Erythroblast (primary cell): ENCODE measurements at regions not wholly inside any gene's neighbourhood (a gene's known extent, or its start where the extent isn't known, plus 50 kb on each side); places are given as distances from the start of the nearest gene placed in this dataset.

Experiments used
- DNase-seq, 2 experiments: peaks; one replicate each; lab custom pipeline; 2025; lab: John Stamatoyannopoulos, UW
- GATA1 ChIP-seq: IDR thresholded peaks from 2 replicates; pipeline ENCODE4 v1.6.1; 2011; ENCODE audit warnings: low read depth, mild to moderate bottlenecking, control low read depth, low read length, moderate library complexity
- POLR2A ChIP-seq: IDR thresholded peaks from 2 replicates; pipeline ENCODE4 v1.6.1; 2011; ENCODE audit warnings: mild to moderate bottlenecking, low read length

DNA sequence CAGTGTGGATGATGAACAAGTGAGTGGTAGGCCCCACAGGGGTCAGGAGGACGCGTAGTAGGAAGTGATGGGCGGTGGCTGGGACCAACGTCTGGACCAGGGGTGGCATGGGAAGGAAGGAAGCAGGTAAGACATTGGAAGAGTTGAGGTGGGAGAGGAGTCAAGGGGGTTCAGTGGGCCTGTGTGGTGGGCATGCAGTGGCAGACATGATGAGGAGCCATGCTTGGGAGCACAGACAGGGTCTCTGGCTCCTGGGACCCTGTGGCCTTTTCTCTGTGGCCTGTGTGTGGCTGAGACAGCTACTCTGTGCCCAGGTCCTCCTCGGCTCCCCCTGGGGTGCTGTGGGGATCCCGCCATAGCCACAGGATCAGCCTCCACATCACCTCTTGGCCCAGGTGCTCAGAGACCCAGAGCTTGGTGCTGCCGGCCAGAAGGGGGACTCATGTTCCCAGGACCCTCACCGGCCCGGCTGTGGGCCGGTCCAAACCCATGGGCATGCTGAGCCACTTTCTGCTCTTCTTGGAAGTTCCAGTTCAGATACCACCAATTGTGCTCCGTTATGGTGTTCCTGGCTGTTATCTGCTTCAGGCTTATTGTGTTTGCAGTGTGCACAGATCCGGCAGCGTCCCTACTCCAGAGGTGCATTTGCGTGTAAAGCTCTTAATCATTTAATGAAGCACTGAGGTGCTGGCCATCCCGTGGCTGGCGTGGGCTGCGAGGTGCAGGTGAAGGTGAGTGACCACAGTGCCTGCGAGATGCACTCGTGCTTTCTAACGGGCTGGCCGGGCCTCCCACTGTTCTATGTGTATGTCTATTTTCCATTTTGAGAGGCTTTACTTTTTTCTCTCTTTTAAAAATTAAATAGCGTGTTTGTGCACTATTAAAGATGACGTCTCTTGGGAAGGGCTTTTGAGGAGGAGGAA lies 147.9 kb downstream of the TEX29 start:
- no peak for TF ChIP-seq POLR2A
- TF ChIP-seq GATA1 = no peak
- no peak for DNase-seq

- TF ChIP-seq GATA1 (no peak), POLR2A (no peak)
- DNase-seq = no peak
Measured at GRCh38 chr13:111469450-111469849, 149.0 kb downstream of the TEX29 start.

DNA sequence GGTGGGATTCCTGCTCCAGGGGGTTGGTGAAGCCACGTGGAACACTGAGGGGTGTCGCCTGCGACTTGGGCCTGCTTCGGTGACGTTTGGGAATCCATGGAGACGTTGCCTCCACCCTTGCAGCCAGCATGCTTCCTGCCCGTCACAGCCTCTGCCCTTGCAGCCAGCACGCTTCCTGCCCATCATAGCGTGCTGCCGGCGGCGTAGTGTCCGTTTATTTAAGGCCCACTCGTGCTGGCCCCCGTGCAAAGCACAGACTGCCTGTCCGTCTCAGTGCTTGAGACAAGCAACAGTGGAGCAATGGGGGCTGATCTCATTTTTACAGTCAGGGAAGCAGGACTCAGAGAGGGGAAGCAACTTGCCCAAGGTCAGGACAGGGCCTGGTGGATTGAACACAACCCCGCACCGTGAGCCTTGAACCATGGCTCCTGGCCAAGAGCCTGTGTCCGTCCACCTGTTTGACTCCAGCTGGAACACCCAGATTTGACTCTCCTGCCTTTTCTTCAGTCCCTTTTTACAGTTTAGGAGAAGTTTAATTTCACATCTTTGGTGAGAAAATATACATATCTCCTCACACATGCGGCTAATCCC lies 149.6 kb downstream of the TEX29 start:
- no peak for TF ChIP-seq GATA1
- TF ChIP-seq POLR2A = no peak
- DNase-seq = no peak

DNA sequence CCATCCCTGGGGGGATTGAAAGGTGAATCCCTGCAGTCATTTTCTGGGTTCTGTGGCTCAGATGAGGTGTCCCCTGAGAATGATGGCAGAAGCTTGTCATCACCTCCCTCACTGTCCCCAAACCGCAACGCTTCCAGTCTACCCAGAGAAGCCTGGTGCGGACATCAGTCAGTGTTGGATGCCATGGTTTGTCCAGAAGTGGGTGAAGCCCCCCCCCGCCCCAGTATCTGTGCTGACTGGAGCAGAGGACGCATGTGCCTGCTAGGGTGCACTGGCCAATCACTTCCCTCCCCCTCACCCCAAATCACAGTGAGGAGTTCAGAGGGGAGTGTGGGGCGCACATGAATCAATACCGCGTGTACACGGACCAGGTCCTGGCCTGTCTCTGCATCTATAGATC lies 150.5 kb downstream of the TEX29 start:
- TF ChIP-seq GATA1 = no peak
- no peak for TF ChIP-seq POLR2A
- no peak for DNase-seq

DNA sequence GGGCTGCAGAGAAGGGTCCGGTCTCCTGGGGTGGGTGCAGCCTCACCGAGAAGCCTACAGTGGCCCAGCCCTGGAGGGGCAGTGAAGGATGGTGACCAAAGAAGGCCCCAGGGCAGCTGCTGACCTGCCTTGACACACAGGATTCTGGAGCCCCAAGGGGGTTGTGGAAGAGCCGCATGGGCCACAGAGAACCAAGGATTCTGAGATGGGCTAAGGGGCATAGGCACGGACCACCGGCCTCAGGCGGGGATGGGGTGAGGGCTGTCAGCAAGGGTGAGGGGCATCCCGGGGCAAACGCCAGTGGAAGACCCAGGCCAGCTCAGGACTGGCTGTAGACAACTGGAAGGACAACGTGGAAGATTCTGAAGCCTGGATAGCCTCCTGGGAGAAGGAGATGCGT lies 151.6 kb downstream of the TEX29 start:
- TF ChIP-seq POLR2A (no peak), GATA1 (no peak)
- DNase-seq = no peak

GRCh38 chr13:111472559-111473460 lies 152.4 kb downstream of the TEX29 start:
- TF ChIP-seq GATA1 = no peak
- TF ChIP-seq POLR2A = no peak
- DNase-seq = no peak

DNA sequence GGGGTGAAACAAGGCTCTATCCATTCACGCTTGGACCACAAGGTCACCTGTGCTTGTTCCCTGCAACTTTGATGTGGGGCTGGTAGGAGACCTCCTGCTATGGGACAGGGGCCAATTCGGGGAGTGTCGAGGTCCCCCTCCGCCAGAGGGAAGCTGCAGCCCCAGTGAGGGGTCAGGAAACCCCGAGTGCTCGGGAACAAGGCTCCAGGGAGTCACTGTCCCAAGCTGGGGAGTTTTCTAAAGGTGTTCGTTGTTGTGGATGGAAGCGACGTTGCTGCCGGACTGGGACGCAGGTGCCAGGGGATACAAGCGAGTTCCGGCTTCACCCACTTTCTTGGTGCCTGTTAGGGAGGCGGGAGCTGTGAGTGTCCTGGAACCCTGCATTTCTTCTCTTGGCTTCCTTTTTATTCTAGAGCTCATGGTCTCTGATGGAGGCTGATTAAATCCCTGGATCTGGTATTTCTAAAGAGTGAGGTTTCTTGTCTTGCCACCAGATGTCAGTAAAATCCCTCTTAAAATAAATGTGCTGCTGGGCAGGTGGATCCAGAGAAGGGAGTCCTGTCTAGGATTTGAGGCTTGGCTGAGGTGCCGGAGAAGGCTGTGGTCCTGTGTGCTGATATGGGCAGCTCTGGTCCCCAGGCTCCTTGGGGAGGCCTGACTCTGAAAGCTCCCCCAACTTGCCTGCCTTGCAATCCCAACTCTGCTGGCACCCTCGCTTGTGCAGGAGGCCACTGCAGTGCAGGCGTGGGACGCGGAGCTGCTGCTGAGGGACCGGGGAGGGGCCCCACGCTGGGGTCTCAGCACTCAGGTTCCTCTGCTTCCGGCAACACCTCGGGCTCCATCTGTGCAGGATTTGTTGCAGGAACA lies 153.9 kb downstream of the TEX29 start:
- DNase-seq = peak; percentile 17 to 44
- TF ChIP-seq GATA1 = no peak
- no peak for TF ChIP-seq POLR2A

DNA sequence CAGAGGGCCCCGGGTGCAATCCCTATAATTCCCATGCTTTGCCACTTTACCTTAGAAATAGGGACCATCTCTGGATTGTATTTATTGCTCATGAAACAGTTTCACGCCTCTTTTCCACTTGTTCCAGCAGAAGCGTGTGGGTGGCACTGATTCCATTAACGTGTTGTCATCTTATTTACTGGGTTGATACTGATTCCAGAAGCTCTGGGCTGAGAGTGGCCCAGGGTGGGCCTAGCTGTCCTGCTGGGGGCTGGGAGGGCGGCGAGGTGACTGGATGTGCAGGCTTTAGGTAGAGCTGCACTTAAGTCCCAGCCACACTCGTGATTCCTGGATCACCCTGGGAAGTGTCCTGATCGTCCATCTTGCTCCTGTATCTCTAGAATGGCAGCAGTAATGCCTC lies 155.0 kb downstream of the TEX29 start:
- DNase-seq = no peak
- TF ChIP-seq GATA1 = no peak
- no peak for TF ChIP-seq POLR2A

GRCh38 chr13:111476197-111476596 lies 155.8 kb downstream of the TEX29 start:
- TF ChIP-seq GATA1 (no peak), POLR2A (no peak)
- no peak for DNase-seq

DNA sequence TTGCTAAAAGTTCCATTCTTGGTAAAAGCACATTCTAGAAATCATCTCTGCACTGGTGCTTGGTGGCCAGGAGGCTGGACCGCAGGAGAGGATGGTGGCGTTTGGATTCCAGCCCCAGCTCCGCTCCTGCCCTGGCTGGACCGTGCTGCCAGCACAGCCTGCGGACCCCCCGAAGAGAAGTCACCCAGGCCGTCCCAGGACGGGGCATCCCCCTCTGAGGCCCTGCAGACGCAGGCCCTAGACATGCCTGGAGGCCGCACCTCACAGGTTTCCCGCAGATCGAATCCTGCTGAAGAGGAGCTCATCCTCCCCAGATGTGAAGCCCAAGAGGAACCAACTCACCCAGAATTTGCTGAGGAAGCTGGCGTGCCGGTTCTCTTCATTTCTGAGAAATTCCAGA lies 159.0 kb downstream of the TEX29 start:
- DNase-seq = no peak
- TF ChIP-seq GATA1 (no peak), POLR2A (no peak)

- no peak for DNase-seq
- TF ChIP-seq POLR2A = no peak
- no peak for TF ChIP-seq GATA1
Measured at GRCh38 chr13:111480503-111480902, 160.1 kb downstream of the TEX29 start.

GRCh38 chr13:111480976-111481375 lies 160.5 kb downstream of the TEX29 start:
- TF ChIP-seq POLR2A (no peak), GATA1 (no peak)

GRCh38 chr13:111482126-111482525 lies 161.7 kb downstream of the TEX29 start:
- TF ChIP-seq GATA1 = no peak
- no peak for TF ChIP-seq POLR2A

More at GRCh38 chr13:111480976-111481375, 160.5 kb downstream of the TEX29 start:
- DNase-seq = no peak

More at GRCh38 chr13:111482126-111482525, 161.7 kb downstream of the TEX29 start:
- no peak for DNase-seq
